IPS-15b (cell line): ENCODE measurements at regions not wholly inside any gene's neighbourhood (a gene's known extent, or its start where the extent isn't known, plus 50 kb on each side); places are given as distances from the start of the nearest gene placed in this dataset.

Source experiments
- H3K27me3 ChIP-seq: one replicate; pipeline ENCODE4 v1.6.1; 2013; ENCODE audit warnings: low read length; ENCODE audit not compliant: control insufficient read depth, insufficient read depth
- H3K36me3 ChIP-seq: one replicate; pipeline ENCODE4 v1.6.1; 2013; ENCODE audit warnings: low read length; ENCODE audit not compliant: control insufficient read depth, insufficient read depth
- H3K4me1 ChIP-seq: one replicate; pipeline ENCODE4 v1.6.1; 2013; ENCODE audit warnings: mild to moderate bottlenecking, low read length; ENCODE audit not compliant: control insufficient read depth, insufficient read depth
- H3K4me3 ChIP-seq: one replicate; pipeline ENCODE4 v1.5.1; 2013; ENCODE audit warnings: low read depth, low read length
- H3K9ac ChIP-seq: one replicate; pipeline ENCODE4 v1.6.1; 2013; ENCODE audit warnings: low read depth, mild to moderate bottlenecking, low read length
- H3K9me3 ChIP-seq: one replicate; pipeline ENCODE4 v1.6.1; 2013; ENCODE audit warnings: mild to moderate bottlenecking, low read length; ENCODE audit not compliant: control insufficient read depth, insufficient read depth

DNA sequence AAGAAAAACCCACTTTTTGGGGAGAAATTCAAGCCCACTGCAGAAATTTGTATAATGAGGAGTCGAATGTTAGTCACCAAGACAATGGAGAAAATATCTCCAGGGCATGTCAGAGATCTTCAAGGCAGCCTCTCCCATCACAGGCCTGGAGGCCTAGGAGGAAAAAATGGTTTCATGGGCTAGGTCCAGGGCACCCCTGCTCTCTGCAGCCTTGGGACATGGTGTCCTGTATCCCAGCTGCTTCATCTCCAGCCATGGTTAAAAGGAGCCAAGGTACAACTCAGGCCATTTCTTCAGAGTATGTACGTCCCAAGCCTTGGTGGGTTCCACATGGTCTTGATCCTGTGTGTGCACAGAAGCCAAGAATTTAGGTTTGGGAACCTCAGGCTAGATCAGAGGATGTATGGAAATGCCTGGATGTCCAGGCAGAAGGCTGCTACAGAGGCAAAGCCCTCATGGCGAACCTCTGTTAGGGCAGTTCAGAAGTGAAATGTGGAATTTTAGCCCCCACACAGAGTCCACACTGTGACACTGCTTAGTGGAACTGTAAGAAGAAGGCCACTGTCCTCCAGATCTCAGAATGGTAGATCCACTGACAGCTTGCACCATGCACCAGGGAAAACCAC lies 561.4 kb downstream of the ISL1 start:
- peak overlapping the region; percentile 7 for H3K4me3 ChIP-seq

GRCh38 chr5:51958473-51958872 lies 575.2 kb downstream of the ISL1 start:
- Histone ChIP-seq H3K36me3 (no peaks in the 10 kb centered on the region), H3K4me3 (no peak overlapping the region), H3K9ac (no peak overlapping the region), H3K9me3 (no peaks in the 10 kb centered on the region), H3K4me1 (no peaks in the 10 kb centered on the region), H3K27me3 (no peaks in the 10 kb centered on the region)

More for the DNA sequence above, 561.4 kb downstream of the ISL1 start:
- Histone ChIP-seq H3K9ac (no peak overlapping the region), H3K9me3 (peaks cover 8% of the 10 kb centered on the region), H3K36me3 (no peaks in the 10 kb centered on the region), H3K4me1 (no peaks in the 10 kb centered on the region), H3K27me3 (no peaks in the 10 kb centered on the region)

DNA sequence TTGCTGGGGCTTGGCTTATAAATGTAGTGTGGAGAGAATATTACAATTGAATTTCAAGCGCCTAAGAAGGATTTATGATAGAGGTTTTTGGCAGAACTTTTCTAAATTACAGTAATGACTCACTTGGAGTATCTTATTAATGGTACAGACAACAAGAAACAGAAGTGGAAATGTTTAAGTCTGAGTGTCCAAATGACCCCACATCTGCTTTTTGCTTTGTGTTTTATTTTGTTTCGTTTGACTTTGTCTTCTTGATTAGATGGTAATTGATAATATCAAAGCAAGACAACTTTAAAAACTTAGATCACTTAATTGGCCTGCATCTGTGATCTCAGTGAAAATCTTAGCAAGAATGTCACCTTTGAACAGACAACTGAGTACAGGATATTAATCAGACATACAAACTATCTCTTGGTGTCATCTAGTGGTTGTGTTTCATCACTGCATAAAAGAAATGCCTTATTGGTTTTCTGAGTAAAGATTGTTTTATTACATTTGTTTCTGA lies 577.4 kb downstream of the ISL1 start:
- H3K27me3 ChIP-seq: no peaks in the 10 kb centered on the region
- H3K9me3 ChIP-seq: no peaks in the 10 kb centered on the region
- H3K4me3 ChIP-seq: no peak overlapping the region
- H3K4me1 ChIP-seq: no peaks in the 10 kb centered on the region
- no peaks in the 10 kb centered on the region for H3K36me3 ChIP-seq
- H3K9ac ChIP-seq: no peak overlapping the region

- H3K9me3 ChIP-seq: no peaks in the 10 kb centered on the region
- no peaks in the 10 kb centered on the region for H3K27me3 ChIP-seq
- no peaks in the 10 kb centered on the region for H3K36me3 ChIP-seq
- H3K4me1 ChIP-seq: no peaks in the 10 kb centered on the region
- no peak overlapping the region for H3K9ac ChIP-seq
- no peak overlapping the region for H3K4me3 ChIP-seq
Measured at GRCh38 chr5:51961154-51961562, 577.9 kb downstream of the ISL1 start.

DNA sequence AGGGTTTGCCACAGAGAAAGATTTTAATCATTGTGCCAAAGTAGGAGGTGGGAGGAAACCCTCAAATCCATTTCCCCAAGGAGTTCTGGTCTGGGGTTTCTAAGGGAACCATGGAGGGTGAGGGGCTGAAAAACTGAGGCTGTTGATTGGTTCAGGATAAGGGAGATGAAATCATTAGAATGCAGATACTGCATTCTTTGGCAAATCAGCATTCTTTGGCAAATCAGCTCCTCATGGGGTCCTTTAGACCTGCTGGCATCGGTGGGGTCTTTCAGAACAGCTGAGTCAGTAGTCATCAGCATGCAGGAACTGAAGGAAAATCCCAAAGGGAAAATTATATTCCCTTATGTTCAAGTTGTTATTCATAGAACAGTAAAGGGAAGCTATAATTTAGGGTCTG lies 585.5 kb downstream of the ISL1 start:
- no peak overlapping the region for H3K9ac ChIP-seq
- no peaks in the 10 kb centered on the region for H3K9me3 ChIP-seq
- no peaks in the 10 kb centered on the region for H3K36me3 ChIP-seq
- H3K4me3 ChIP-seq: no peak overlapping the region
- H3K27me3 ChIP-seq: no peaks in the 10 kb centered on the region
- peaks cover 5% of the 10 kb centered on the region for H3K4me1 ChIP-seq

DNA sequence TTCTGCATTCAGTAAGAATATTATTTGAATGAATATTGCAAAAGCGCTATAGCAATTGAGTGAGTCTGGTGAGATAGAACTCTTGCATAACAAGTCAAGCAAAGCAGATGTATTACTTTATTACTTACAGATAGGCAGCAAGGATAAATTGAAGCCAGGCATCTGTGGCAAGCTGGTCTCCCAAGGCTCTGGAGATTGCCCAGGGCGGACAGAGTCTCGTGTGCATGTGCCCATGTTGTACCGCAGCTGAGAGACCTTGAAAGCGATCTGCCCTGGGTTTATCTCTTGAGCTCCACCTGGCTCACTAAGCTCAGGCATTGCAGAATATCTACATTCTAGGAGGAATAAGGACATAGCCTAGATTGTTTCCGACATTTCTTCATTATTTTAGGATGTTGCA lies 591.6 kb downstream of the ISL1 start:
- no peak overlapping the region for H3K9ac ChIP-seq
- H3K9me3 ChIP-seq: no peaks in the 10 kb centered on the region
- H3K4me1 ChIP-seq: no peaks in the 10 kb centered on the region
- no peak overlapping the region for H3K4me3 ChIP-seq
- no peaks in the 10 kb centered on the region for H3K36me3 ChIP-seq
- no peaks in the 10 kb centered on the region for H3K27me3 ChIP-seq

DNA sequence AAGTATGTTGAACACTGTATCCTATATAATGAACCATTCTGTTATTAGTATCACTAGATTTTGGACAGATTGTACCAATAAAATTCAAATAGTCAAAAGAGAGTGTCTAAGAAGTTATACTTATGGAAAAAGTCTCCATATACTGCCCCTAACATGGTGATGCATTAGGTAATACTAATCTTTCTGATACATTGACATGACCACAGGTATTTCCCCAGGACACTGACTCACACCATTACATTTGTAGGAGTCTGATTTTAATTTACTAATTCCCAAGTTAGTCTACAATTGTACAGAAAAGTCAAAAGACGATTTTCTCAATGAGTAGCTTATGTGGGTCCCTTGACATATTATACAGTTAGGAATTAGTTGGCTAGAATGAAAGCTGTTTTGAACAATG lies 593.8 kb downstream of the ISL1 start:
- Histone ChIP-seq H3K36me3 (no peaks in the 10 kb centered on the region), H3K4me3 (no peak overlapping the region), H3K9ac (no peak overlapping the region), H3K4me1 (no peaks in the 10 kb centered on the region), H3K27me3 (no peaks in the 10 kb centered on the region), H3K9me3 (no peaks in the 10 kb centered on the region)

GRCh38 chr5:51983161-51983560 lies 599.9 kb downstream of the ISL1 start:
- Histone ChIP-seq H3K9ac (no peak overlapping the region), H3K4me1 (no peaks in the 10 kb centered on the region), H3K9me3 (no peaks in the 10 kb centered on the region), H3K36me3 (no peaks in the 10 kb centered on the region), H3K4me3 (no peak overlapping the region), H3K27me3 (no peaks in the 10 kb centered on the region)

GRCh38 chr5:51986733-51987132 lies 603.5 kb downstream of the ISL1 start:
- Histone ChIP-seq H3K9me3 (no peaks in the 10 kb centered on the region), H3K36me3 (no peaks in the 10 kb centered on the region), H3K4me1 (no peaks in the 10 kb centered on the region), H3K4me3 (no peak overlapping the region), H3K9ac (no peak overlapping the region), H3K27me3 (no peaks in the 10 kb centered on the region)

DNA sequence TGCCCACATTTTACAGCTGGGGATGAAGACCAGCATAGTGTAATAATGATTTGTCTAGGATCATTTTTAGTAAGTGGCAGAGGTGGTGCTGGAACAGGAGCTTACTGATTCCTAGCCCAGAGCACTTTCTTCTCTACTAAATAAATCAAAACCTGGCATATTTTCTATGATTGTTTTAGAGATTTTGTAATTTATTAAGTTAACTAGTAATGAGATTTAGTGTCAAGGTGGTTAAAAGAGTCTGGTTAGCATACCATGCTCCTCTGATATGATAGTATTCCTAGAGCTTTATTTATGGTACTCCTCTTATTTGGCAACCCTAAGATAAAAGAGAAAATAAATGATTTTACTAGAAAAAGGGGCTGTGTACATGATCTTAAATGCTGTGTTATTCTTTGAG lies 604.0 kb downstream of the ISL1 start:
- no peaks in the 10 kb centered on the region for H3K27me3 ChIP-seq
- no peaks in the 10 kb centered on the region for H3K9me3 ChIP-seq
- no peak overlapping the region for H3K9ac ChIP-seq
- H3K4me3 ChIP-seq: no peak overlapping the region
- H3K4me1 ChIP-seq: no peaks in the 10 kb centered on the region
- H3K36me3 ChIP-seq: no peaks in the 10 kb centered on the region

DNA sequence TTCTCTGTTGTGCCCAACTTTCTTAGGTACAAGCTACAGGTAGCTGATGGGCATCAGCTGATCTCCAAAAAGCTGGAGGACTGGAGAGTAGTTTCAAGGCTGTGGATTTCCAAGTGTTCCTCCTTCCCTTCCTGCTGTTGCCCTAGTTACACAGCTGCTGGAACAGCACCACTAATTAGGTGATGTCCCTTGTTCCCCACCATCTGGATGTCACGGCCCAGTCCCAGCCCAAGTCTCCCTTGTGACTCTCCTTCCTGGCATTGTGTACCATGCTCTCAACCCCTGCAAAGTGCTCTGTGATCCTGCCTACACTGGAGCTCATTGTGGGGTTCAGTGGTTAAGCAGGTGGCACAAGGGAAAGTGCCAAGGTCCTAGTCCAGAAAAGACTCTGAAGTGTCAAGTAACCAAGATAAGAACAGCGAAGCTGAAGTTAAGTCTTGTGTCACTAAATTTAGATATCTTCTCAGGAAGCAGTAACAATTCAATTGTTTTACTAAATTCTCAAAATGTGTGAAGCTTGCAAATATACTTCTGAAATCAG lies 604.5 kb downstream of the ISL1 start:
- Histone ChIP-seq H3K4me1 (no peaks in the 10 kb centered on the region), H3K36me3 (no peaks in the 10 kb centered on the region), H3K9me3 (no peaks in the 10 kb centered on the region), H3K9ac (no peak overlapping the region), H3K27me3 (no peaks in the 10 kb centered on the region), H3K4me3 (no peak overlapping the region)

GRCh38 chr5:51988634-51989033 lies 605.4 kb downstream of the ISL1 start:
- Histone ChIP-seq H3K27me3 (no peaks in the 10 kb centered on the region), H3K9me3 (no peaks in the 10 kb centered on the region), H3K9ac (no peak overlapping the region), H3K4me3 (no peak overlapping the region), H3K4me1 (no peaks in the 10 kb centered on the region), H3K36me3 (no peaks in the 10 kb centered on the region)
